ENCODE measurements at regions not wholly inside any gene's neighbourhood (a gene's known extent, or its start where the extent isn't known, plus 50 kb on each side); places are given as distances from the start of the nearest gene placed in this dataset.

DNA sequence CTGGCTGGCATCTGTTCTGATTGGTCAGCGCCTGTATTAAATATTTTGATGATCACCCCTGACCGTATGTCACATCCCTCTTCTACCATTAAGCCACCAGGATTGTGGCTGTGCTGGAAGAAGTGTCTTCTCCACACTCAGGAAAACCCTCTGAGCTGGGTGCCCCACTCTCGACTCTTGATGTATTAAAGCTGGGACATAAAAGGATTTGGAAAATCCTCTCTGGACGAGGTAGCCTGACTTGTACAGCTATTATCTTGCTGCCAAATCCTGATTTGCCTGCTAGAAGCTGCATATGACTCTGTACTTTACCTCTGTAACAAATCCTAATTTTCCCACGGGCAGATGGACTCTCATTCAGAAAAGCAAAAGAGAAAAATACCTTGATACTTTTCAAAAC is 161.0 kb downstream of the SLC28A3 start:
- no peak for DNase-seq
- in situ Hi-C loops (cut with MboI; ENCODE audit: low sequenced_read_pairs): no loop called here
- no TSS peak for BruUV-seq (replicated peaks)
- Histone ChIP-seq H4K20me1 (ENCODE audit: insufficient read depth, low read length) (no peaks in the 10 kb centered on the region), H2BK120ac (ENCODE audit: low read depth, low read length) (no peak overlapping the region), H3K18ac (ENCODE audit: low read depth, low read length) (no peak overlapping the region), H2AFZ (replicated peaks; ENCODE audit: low read length, poor library complexity) (no peak overlapping the region), H3K23ac (ENCODE audit: low read depth, low read length) (no peak overlapping the region), H3K4me1 (ENCODE audit: control insufficient read depth, insufficient read depth, low read length) (peaks cover 17% of the 10 kb centered on the region), H3K4me2 (ENCODE audit: low read depth, low read length) (no peak overlapping the region), H3K36me3 (ENCODE audit: control insufficient read depth, insufficient read depth, low read length) (no peaks in the 10 kb centered on the region), H3K4ac (ENCODE audit: low read depth, low read length) (no peak overlapping the region), H2AK9ac (replicated peaks; ENCODE audit: low read depth, low read length, poor library complexity) (no peak overlapping the region), H3K56ac (ENCODE audit: extremely low read depth, insufficient read depth, low read length) (no peak overlapping the region), H3K79me1 (ENCODE audit: low read depth in 1 of 2, low read length in 2 of 2) (no peaks in the 10 kb centered on the region), H2AK5ac (ENCODE audit: low read depth, low read length) (no peak overlapping the region), H3K9ac (ENCODE audit: low read depth, low read length) (no peak overlapping the region), H2BK5ac (ENCODE audit: low read depth, low read length, poor library complexity, severe bottlenecking) (no peak overlapping the region), H2BK20ac (ENCODE audit: low read depth, low read length) (no peak overlapping the region), H4K5ac (ENCODE audit: low read depth, low read length) (no peak overlapping the region), H3K27ac (ENCODE audit: insufficient read depth, low read length) (no peak overlapping the region), H3K4me3 (ENCODE audit: insufficient read depth, low read depth, low read length) (no peak overlapping the region), H3K9me1 (ENCODE audit: insufficient read depth, low read length) (no peaks in the 10 kb centered on the region), H3K9me3 (ENCODE audit: control insufficient read depth, insufficient read depth, low read length) (no peaks in the 10 kb centered on the region), H4K91ac (ENCODE audit: insufficient read depth, low read depth, low read length) (no peak overlapping the region), H4K8ac (ENCODE audit: low read depth in 2 of 2, low read length in 2 of 2) (no peak overlapping the region), H3K27me3 (ENCODE audit: control insufficient read depth, insufficient read depth, low read length) (no peaks in the 10 kb centered on the region), H3K14ac (replicated peaks; ENCODE audit: low read depth, low read length) (no peak overlapping the region), H2BK15ac (ENCODE audit: low read depth, low read length) (no peak overlapping the region)
- WGBS, 2 experiments (ENCODE audit: extremely low coverage in 2 of 2, insufficient read length in 1 of 2): no CpG with 5 or more reads among the region's 5 CpGs
- ChIA-PET CTCF (no interaction called here), POLR2A (ENCODE audit: unreplicated experiment) (no interaction called here)
- TF ChIP-seq CEBPB (IDR thresholded peaks at IDR 0.05; ENCODE audit: low read depth, low read length) (no peak), RCOR1 (IDR thresholded peaks at IDR 0.05; ENCODE audit: insufficient replicate concordance, low read length) (no peak), MAZ (IDR thresholded peaks at IDR 0.05; ENCODE audit: borderline replicate concordance, low read depth, low read length) (no peak), MXI1 (IDR thresholded peaks at IDR 0.05; ENCODE audit: borderline replicate concordance, low read depth, low read length) (no peak), BHLHE40 (IDR thresholded peaks at IDR 0.05; ENCODE audit: low read depth, low read length) (no peak), FOS (IDR thresholded peaks at IDR 0.05; ENCODE audit: low read depth, low read length) (no peak), NFE2L2 (IDR thresholded peaks at IDR 0.05; ENCODE audit: low read depth, low read length) (no peak), RFX5 (IDR thresholded peaks at IDR 0.05; ENCODE audit: low read depth, low read length) (no peak)
- TF ChIP-seq, protein P1, sequence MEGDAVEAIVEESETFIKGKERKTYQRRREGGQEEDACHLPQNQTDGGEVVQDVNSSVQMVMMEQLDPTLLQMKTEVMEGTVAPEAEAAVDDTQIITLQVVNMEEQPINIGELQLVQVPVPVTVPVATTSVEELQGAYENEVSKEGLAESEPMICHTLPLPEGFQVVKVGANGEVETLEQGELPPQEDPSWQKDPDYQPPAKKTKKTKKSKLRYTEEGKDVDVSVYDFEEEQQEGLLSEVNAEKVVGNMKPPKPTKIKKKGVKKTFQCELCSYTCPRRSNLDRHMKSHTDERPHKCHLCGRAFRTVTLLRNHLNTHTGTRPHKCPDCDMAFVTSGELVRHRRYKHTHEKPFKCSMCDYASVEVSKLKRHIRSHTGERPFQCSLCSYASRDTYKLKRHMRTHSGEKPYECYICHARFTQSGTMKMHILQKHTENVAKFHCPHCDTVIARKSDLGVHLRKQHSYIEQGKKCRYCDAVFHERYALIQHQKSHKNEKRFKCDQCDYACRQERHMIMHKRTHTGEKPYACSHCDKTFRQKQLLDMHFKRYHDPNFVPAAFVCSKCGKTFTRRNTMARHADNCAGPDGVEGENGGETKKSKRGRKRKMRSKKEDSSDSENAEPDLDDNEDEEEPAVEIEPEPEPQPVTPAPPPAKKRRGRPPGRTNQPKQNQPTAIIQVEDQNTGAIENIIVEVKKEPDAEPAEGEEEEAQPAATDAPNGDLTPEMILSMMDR (conservative IDR thresholded peaks at IDR 0.05; ENCODE audit: low read depth, low read length): no peak
- TF ChIP-seq, protein P2, sequence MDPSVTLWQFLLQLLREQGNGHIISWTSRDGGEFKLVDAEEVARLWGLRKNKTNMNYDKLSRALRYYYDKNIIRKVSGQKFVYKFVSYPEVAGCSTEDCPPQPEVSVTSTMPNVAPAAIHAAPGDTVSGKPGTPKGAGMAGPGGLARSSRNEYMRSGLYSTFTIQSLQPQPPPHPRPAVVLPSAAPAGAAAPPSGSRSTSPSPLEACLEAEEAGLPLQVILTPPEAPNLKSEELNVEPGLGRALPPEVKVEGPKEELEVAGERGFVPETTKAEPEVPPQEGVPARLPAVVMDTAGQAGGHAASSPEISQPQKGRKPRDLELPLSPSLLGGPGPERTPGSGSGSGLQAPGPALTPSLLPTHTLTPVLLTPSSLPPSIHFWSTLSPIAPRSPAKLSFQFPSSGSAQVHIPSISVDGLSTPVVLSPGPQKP (IDR thresholded peaks at IDR 0.05; ENCODE audit: borderline replicate concordance, low read depth, low read length): no peak
- no peak for ATAC-seq (ENCODE audit: low read depth)
- intact Hi-C loops (cut with micrococcal nuclease): no loop called here
- dilution Hi-C loops (cut with HindIII; ENCODE audit: low sequenced_read_pairs, unreplicated experiment): no loop called here
